ENCODE measurements at regions not wholly inside any gene's neighbourhood (a gene's known extent, or its start where the extent isn't known, plus 50 kb on each side); places are given as distances from the start of the nearest gene placed in this dataset.

- TF ChIP-seq CTCF (IDR thresholded peaks at IDR 0.05), result no peak
- no peak for TF ChIP-seq ZNF425 (CRISPR knock-in tag; conservative IDR thresholded peaks at IDR 0.05)
- no peak for TF ChIP-seq NFATC4 (CRISPR knock-in tag; IDR thresholded peaks at IDR 0.05)
- TF ChIP-seq MAX (CRISPR knock-in tag; IDR thresholded peaks at IDR 0.05), result no peak
- TF ChIP-seq NFYB (CRISPR knock-in tag; conservative IDR thresholded peaks at IDR 0.05; ENCODE audit: low read depth), result no peak
- TF ChIP-seq IRF2 (CRISPR knock-in tag; IDR thresholded peaks at IDR 0.05; ENCODE audit: borderline replicate concordance, low read depth), result no peak
Measured at GRCh38 chr2:54049365-54049764, 66.0 kb upstream of the ACYP2 start.
